Endothelial cell of umbilical vein (primary cell): ENCODE measurements at regions not wholly inside any gene's neighbourhood (a gene's known extent, or its start where the extent isn't known, plus 50 kb on each side); places are given as distances from the start of the nearest gene placed in this dataset.

Experiments used
- EZH2 ChIP-seq: IDR thresholded peaks from 2 replicates; pipeline ENCODE4 v1.6.1; 2012; ENCODE audit warnings: borderline replicate concordance, low read depth, mild to moderate bottlenecking, moderate library complexity, low read length, inconsistent platforms; ENCODE audit not compliant: severe bottlenecking
- POLR2AphosphoS5 ChIP-seq: IDR thresholded peaks from 2 replicates; pipeline ENCODE4 v1.6.1; 2012; ENCODE audit warnings: low read depth, mild to moderate bottlenecking, control low read depth, low read length, moderate library complexity; ENCODE audit not compliant: insufficient read depth
- TF ChIP-seq, protein P1 (sequence below), 2 donors: IDR thresholded peaks; 1 replicate in 1 of 2; 2 replicates in 1 of 2; pipeline ENCODE4 v1.5.1; 2011; ENCODE audit warnings: low read length in 2 of 2, mild to moderate bottlenecking in 2 of 2, moderate library complexity in 2 of 2, control low read depth in 1 of 2, inconsistent platforms in 1 of 2, low read depth in 1 of 2; ENCODE audit not compliant: insufficient read depth in 1 of 2; ENCODE audit errors: extremely low read depth in 1 of 2
- TF ChIP-seq, protein P2 (sequence below): IDR thresholded peaks from 2 replicates; pipeline ENCODE4 v1.6.1; 2011; ENCODE audit not compliant: insufficient read depth, insufficient read length

DNA sequence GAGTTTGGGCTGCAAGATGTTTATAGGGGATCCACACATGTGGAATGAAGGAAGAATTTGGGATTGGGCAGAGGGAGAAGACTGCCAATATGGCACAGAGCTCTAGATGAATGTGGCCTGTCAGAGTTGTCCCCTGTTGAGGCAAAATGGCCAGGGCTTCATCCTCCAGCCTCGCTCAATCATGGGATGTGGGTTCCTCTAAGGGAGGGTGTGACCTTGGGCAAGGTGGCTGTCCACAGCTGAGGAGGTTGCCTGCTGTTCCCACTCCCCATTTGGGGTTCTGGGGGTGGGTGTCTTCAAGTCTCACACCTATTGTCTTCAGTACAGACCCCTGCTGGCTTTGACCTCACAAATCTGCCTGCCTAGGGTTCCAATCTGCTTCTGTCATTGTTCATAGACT, 121.6 kb upstream of the FAM204A start:
- TF ChIP-seq EZH2 (no peak), POLR2AphosphoS5 (no peak)
- TF ChIP-seq, protein P1, sequence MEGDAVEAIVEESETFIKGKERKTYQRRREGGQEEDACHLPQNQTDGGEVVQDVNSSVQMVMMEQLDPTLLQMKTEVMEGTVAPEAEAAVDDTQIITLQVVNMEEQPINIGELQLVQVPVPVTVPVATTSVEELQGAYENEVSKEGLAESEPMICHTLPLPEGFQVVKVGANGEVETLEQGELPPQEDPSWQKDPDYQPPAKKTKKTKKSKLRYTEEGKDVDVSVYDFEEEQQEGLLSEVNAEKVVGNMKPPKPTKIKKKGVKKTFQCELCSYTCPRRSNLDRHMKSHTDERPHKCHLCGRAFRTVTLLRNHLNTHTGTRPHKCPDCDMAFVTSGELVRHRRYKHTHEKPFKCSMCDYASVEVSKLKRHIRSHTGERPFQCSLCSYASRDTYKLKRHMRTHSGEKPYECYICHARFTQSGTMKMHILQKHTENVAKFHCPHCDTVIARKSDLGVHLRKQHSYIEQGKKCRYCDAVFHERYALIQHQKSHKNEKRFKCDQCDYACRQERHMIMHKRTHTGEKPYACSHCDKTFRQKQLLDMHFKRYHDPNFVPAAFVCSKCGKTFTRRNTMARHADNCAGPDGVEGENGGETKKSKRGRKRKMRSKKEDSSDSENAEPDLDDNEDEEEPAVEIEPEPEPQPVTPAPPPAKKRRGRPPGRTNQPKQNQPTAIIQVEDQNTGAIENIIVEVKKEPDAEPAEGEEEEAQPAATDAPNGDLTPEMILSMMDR (IDR thresholded peaks at IDR 0.05; ENCODE audit: extremely low read depth in 1 of 2, insufficient read depth in 1 of 2, low read depth in 1 of 2, low read length in 2 of 2) = no peak
- TF ChIP-seq, protein P2, sequence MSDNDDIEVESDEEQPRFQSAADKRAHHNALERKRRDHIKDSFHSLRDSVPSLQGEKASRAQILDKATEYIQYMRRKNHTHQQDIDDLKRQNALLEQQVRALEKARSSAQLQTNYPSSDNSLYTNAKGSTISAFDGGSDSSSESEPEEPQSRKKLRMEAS = no peak
